ENCODE measurements at regions not wholly inside any gene's neighbourhood (a gene's known extent, or its start where the extent isn't known, plus 50 kb on each side); places are given as distances from the start of the nearest gene placed in this dataset.

DNA sequence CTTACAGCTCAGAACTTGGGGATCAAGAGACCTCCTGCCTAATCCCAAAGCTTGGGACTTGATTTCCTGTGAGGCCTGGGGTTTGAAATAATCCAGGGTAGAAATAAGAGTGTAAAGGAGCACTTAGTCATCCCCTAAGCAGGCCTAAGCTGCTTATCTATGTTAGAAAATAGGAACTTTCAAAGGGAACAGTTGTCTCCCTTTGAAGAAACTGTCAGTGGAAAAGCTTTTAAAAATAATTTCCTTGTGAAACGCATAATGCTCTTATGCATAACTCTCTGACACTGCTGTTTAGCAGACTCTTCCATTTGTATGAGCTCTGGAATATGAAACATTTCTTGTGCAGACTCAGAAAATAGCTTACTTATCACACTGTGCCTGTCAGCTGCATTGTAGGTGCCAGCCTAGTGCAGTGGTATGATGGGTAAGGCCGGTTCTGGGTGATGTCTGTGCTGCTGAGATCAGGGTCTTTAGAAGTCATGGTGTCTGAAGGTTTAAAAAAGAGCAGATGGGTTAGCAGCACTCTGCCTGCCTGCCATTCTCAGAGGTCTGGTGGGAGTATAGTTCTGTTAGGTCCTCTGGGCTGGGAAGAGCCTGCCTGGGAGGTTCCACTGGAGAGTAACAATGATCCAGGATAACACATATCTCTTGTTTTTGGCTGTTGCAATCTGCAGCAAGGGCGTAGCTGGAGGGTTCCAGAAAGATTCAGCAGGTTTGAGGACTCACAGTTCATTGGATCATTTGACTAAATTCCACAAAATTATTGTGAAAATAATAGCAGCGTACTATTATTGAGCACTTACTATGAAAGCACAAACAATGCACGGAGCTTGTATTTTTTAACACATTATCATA lies 283.2 kb upstream of the MEX3C start:
- Histone ChIP-seq H3K4me1 (replicated peaks in 1 of 2; ENCODE audit: control insufficient read depth in 2 of 2, insufficient read depth in 2 of 2, low read length in 2 of 2) (no peaks in the 10 kb centered on the region), H3K79me2 (ENCODE audit: control insufficient read depth, insufficient read depth, low read length) (no peaks in the 10 kb centered on the region), H3K9me3 (replicated peaks; ENCODE audit: control insufficient read depth, insufficient read depth, low read depth, low read length) (no peaks in the 10 kb centered on the region), H3K4me3 (no peak overlapping the region), H3K9ac (ENCODE audit: insufficient read depth in 1 of 2, low read depth in 2 of 2, low read length in 2 of 2) (no peak overlapping the region), H3K9me1 (ENCODE audit: control insufficient read depth, insufficient read depth, low read length) (no peaks in the 10 kb centered on the region), H3K4me2 (ENCODE audit: insufficient read depth, low read length) (no peak overlapping the region), H3K27me3 (ENCODE audit: control insufficient read depth in 2 of 2, insufficient read depth in 2 of 2, low read length in 2 of 2) (no peaks in the 10 kb centered on the region), H3K36me3 (ENCODE audit: control insufficient read depth, insufficient read depth, low read length) (no peaks in the 10 kb centered on the region), H3K27ac (ENCODE audit: extremely low read depth, low read depth, low read length) (no peak overlapping the region), H4K20me1 (replicated peaks; ENCODE audit: control insufficient read depth, insufficient read depth, low read length) (no peaks in the 10 kb centered on the region), H2AFZ (ENCODE audit: low read depth, low read length) (no peak overlapping the region)
- FAIRE-seq = no peak
- no TSS peak for BruUV-seq (replicated peaks)
- WGBS (ENCODE audit: insufficient coverage, low coverage, missing lambda C conversion rate) = 7% methylated on average over 5 of the region's 5 CpGs
- POLR2A ChIA-PET = interaction anchor here (0.9 kb wide), 1 partner anchor 26 kb away, joined by 3 read pairs; no protein-coding TSS in a partner anchor
- ATAC-seq = peak; percentile 29; the same call in 2 of the 3 replicates
- in situ Hi-C loops (cut with MboI) = no loop called here
- CTCF ChIA-PET (ENCODE audit: low intra/inter-chr PET ratio) = no interaction called here
- DNase-seq (ENCODE audit: extremely low read depth in 1 of 4, low spot score in 3 of 4) = no peak
- intact Hi-C loops (cut with micrococcal nuclease) = no loop called here
- TF ChIP-seq, protein P1, sequence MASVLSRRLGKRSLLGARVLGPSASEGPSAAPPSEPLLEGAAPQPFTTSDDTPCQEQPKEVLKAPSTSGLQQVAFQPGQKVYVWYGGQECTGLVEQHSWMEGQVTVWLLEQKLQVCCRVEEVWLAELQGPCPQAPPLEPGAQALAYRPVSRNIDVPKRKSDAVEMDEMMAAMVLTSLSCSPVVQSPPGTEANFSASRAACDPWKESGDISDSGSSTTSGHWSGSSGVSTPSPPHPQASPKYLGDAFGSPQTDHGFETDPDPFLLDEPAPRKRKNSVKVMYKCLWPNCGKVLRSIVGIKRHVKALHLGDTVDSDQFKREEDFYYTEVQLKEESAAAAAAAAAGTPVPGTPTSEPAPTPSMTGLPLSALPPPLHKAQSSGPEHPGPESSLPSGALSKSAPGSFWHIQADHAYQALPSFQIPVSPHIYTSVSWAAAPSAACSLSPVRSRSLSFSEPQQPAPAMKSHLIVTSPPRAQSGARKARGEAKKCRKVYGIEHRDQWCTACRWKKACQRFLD (CRISPR knock-in tag; IDR thresholded peaks at IDR 0.05) = peak; percentile 36; the same call in 1 of the 2 replicates
- TF ChIP-seq CREB1 (IDR thresholded peaks at IDR 0.05) (no peak), CREB1 (CRISPR knock-in tag; IDR thresholded peaks at IDR 0.05) (no peak), SMC3 (conservative IDR thresholded peaks at IDR 0.05; ENCODE audit: insufficient read depth, low read depth, low read length) (no peak), TCF7 (IDR thresholded peaks at IDR 0.05; ENCODE audit: borderline replicate concordance) (no peak), FOSL1 (tag; conservative IDR thresholded peaks at IDR 0.05) (no peak), HNRNPUL1 (IDR thresholded peaks at IDR 0.05; ENCODE audit: low read length) (no peak), ZKSCAN8 (CRISPR knock-in tag; IDR thresholded peaks at IDR 0.05) (peak; percentile 51; the same call in 1 of the 2 replicates), ZNF766 (CRISPR knock-in tag; conservative IDR thresholded peaks at IDR 0.05) (no peak), U2AF2 (optimal IDR thresholded peaks at IDR 0.05; ENCODE audit: low read depth, low read length) (no peak), PTTG1 (tag; IDR thresholded peaks at IDR 0.05; ENCODE audit: low read depth) (no peak), HCFC1 (IDR thresholded peaks at IDR 0.05; ENCODE audit: low read depth, low read length) (no peak), TBL1XR1 (IDR thresholded peaks at IDR 0.05; ENCODE audit: low read length in 2 of 2) (no peak), ZNF655 (CRISPR knock-in tag; IDR thresholded peaks at IDR 0.05) (no peak), RNF2 (IDR thresholded peaks at IDR 0.05) (no peak), ARID4B (CRISPR knock-in tag; IDR thresholded peaks at IDR 0.05) (no peak), GATA2 (CRISPR knock-in tag; IDR thresholded peaks at IDR 0.05) (no peak)

Data from K562 (cell line).